HL-60 (cell line): ENCODE measurements at regions not wholly inside any gene's neighbourhood (a gene's known extent, or its start where the extent isn't known, plus 50 kb on each side); places are given as distances from the start of the nearest gene placed in this dataset.

ENCODE experiments used
- DNase-seq, 2 experiments: peaks; one replicate each; pipeline ENCODE4 v3.0.0-alpha.2; 2010 to 2020; ENCODE audit warnings: low read depth in 1 of 2, low spot score in 1 of 2
- H3K27ac ChIP-seq: fragments of 250-450 bp; sonication (Bioruptor Pico); replicated peaks from 2 replicates; pipeline ENCODE4 v1.5.1; 2020; ENCODE audit warnings: mild to moderate bottlenecking, moderate library complexity
- H3K27me3 ChIP-seq: fragments of 250-450 bp; sonication (Bioruptor Pico); 2 replicates; pipeline ENCODE4 v1.5.1; 2021; ENCODE audit warnings: mild to moderate bottlenecking, moderate library complexity; ENCODE audit not compliant: insufficient read depth, poor library complexity, severe bottlenecking
- H3K4me3 ChIP-seq: replicated peaks from 2 replicates; pipeline ENCODE4 v1.5.1; 2011; ENCODE audit warnings: mild to moderate bottlenecking, control low read depth, low read length; ENCODE audit not compliant: insufficient read depth
- CTCF ChIP-seq: IDR thresholded peaks from one replicate; pipeline ENCODE4 v1.5.1; 2011; ENCODE audit warnings: low read length, control low read depth, inconsistent platforms; ENCODE audit not compliant: insufficient read depth
- GABPA ChIP-seq: IDR thresholded peaks from 2 replicates; pipeline ENCODE4 v1.6.1; 2012; ENCODE audit warnings: low read depth
- POLR2AphosphoS5 ChIP-seq: IDR thresholded peaks from 2 replicates; pipeline ENCODE4 v1.6.1; 2012; ENCODE audit warnings: low read depth
- REST ChIP-seq: IDR thresholded peaks from 2 replicates; pipeline ENCODE4 v1.6.1; 2012; ENCODE audit warnings: low read depth; ENCODE audit not compliant: insufficient replicate concordance
- SPI1 ChIP-seq: IDR thresholded peaks from 2 replicates; pipeline ENCODE4 v1.6.1; 2012; ENCODE audit warnings: low read depth, mild to moderate bottlenecking, borderline replicate concordance

GRCh38 chr13:78410847-78411246 lies 192.5 kb downstream of the POU4F1 start:
- H3K27ac ChIP-seq: no peak overlapping the region
- peaks cover 2% of the 10 kb centered on the region for H3K27me3 ChIP-seq
- TF ChIP-seq SPI1: no peak
- no peak for TF ChIP-seq POLR2AphosphoS5
- no peak for TF ChIP-seq CTCF
- TF ChIP-seq GABPA: no peak
- TF ChIP-seq REST: no peak
- DNase-seq: no peak
- no peak overlapping the region for H3K4me3 ChIP-seq

GRCh38 chr13:78410164-78410563 lies 193.2 kb downstream of the POU4F1 start:
- H3K27me3 ChIP-seq: peaks cover 2% of the 10 kb centered on the region
- no peak overlapping the region for H3K4me3 ChIP-seq
- no peak for DNase-seq
- H3K27ac ChIP-seq: no peak overlapping the region
- TF ChIP-seq CTCF (no peak), REST (no peak), GABPA (no peak), POLR2AphosphoS5 (no peak), SPI1 (no peak)

GRCh38 chr13:78409172-78409571 lies 194.2 kb downstream of the POU4F1 start:
- TF ChIP-seq POLR2AphosphoS5 (no peak), SPI1 (no peak)
- DNase-seq: no peak
- Histone ChIP-seq H3K4me3 (no peak overlapping the region), H3K27ac (no peak overlapping the region), H3K27me3 (no peaks in the 10 kb centered on the region)

- Histone ChIP-seq H3K27ac (no peak overlapping the region), H3K4me3 (no peak overlapping the region), H3K27me3 (no peaks in the 10 kb centered on the region)
- DNase-seq: no peak
- TF ChIP-seq SPI1 (no peak), CTCF (no peak), GABPA (no peak), POLR2AphosphoS5 (no peak), REST (no peak)
Observed at GRCh38 chr13:78404846-78405360, 198.4 kb downstream of the POU4F1 start.
